Left renal cortex interstitium (tissue), 4 donors: ENCODE measurements at regions not wholly inside any gene's neighbourhood (a gene's known extent, or its start where the extent isn't known, plus 50 kb on each side); places are given as distances from the start of the nearest gene placed in this dataset.
"Not testable (repeated sequence)": the region's sequence is repeated elsewhere in the genome, so short reads cannot be mapped to it uniquely, and the experiment has no call there.

Source experiments
- DNase-seq, 4 donors: peaks; one replicate each; pipeline ENCODE4 v3.0.0-alpha.2; 2013; ENCODE audit warnings: low read depth in 4 of 4, low spot score in 2 of 4, missing footprints in 1 of 4

GRCh38 chr2:51368250-51368649, 336.3 kb upstream of the NRXN1 start:
- no peak for DNase-seq

- no peak for DNase-seq
Measured at GRCh38 chr2:51350100-51350499, 318.2 kb upstream of the NRXN1 start.

- no peak for DNase-seq
Measured at GRCh38 chr2:51344886-51345285, 313.0 kb upstream of the NRXN1 start.

- no peak for DNase-seq
Measured at GRCh38 chr2:51335087-51336058, 303.4 kb upstream of the NRXN1 start.

- no peak for DNase-seq
Measured at GRCh38 chr2:51329512-51329911, 297.6 kb upstream of the NRXN1 start.

- DNase-seq = no peak
Measured at GRCh38 chr2:51324051-51324450, 292.1 kb upstream of the NRXN1 start.

GRCh38 chr2:51322613-51323012, 290.7 kb upstream of the NRXN1 start:
- DNase-seq = no peak

- no peak for DNase-seq
Measured at GRCh38 chr2:51304311-51304710, 272.4 kb upstream of the NRXN1 start.

- DNase-seq = no peak
Measured at GRCh38 chr2:51301381-51301780, 269.4 kb upstream of the NRXN1 start.

GRCh38 chr2:51299370-51299769, 267.4 kb upstream of the NRXN1 start:
- no peak for DNase-seq

- DNase-seq = no peak
Measured at GRCh38 chr2:51297488-51297887, 265.6 kb upstream of the NRXN1 start.

- DNase-seq = no peak
Measured at GRCh38 chr2:51293566-51294200, 261.8 kb upstream of the NRXN1 start.

- no peak for DNase-seq
Measured at GRCh38 chr2:51291762-51292551, 260.0 kb upstream of the NRXN1 start.

- DNase-seq = no peak
Measured at GRCh38 chr2:51290725-51291124, 258.8 kb upstream of the NRXN1 start.

- no peak for DNase-seq
Measured at GRCh38 chr2:51289045-51289444, 257.1 kb upstream of the NRXN1 start.

GRCh38 chr2:51268191-51268590, 236.3 kb upstream of the NRXN1 start:
- DNase-seq = no peak

GRCh38 chr2:51265539-51265938, 233.6 kb upstream of the NRXN1 start:
- no peak for DNase-seq

- no peak for DNase-seq
Measured at GRCh38 chr2:51263951-51264350, 232.0 kb upstream of the NRXN1 start.

- not testable (repeated sequence) for DNase-seq
Measured at GRCh38 chr2:51263101-51263500, 231.2 kb upstream of the NRXN1 start.

- no peak for DNase-seq
Measured at GRCh38 chr2:51258301-51258700, 226.4 kb upstream of the NRXN1 start.

- no peak for DNase-seq
Measured at GRCh38 chr2:51256736-51257135, 224.8 kb upstream of the NRXN1 start.
